Spleen (tissue), 7 donors: ENCODE measurements at regions not wholly inside any gene's neighbourhood (a gene's known extent, or its start where the extent isn't known, plus 50 kb on each side); places are given as distances from the start of the nearest gene placed in this dataset.

ENCODE experiments used
- CTCF ChIP-seq, 11 experiments: fragments of 200-600 bp in 7 of 11; fragments of 450-650 bp in 4 of 11; sonication (generic) in 4 of 11; IDR thresholded peaks in 8 of 11; conservative IDR thresholded peaks in 3 of 11; 1 replicate in 7 of 11; 2 replicates in 4 of 11; pipeline versions ENCODE4 v1.4.0 to v1.8.0; 2016 to 2021; ENCODE audit warnings: antibody characterized with exemption in 11 of 11, inconsistent platforms in 4 of 11, mild to moderate bottlenecking in 1 of 11
- POLR2A ChIP-seq, 3 donors: fragments of 450-650 bp; IDR thresholded peaks; one replicate each; pipeline ENCODE4 v1.5.1; 2017; ENCODE audit warnings: antibody characterized with exemption in 3 of 3, mild to moderate bottlenecking in 1 of 3
- POLR2AphosphoS5 ChIP-seq, 3 donors: sonication (generic); formaldehyde crosslinking; IDR thresholded peaks; one replicate each; pipeline ENCODE4 v1.5.1; 2017; ENCODE audit warnings: antibody characterized with exemption in 3 of 3
- donor health status: DM: no; HTN: no; CAD: no; lungs with moderate emphysema.
- donor health status: DM: no; HTN: no; CAD: no.
- donor health status: DM: no; HTN: no; CAD: no.

DNA sequence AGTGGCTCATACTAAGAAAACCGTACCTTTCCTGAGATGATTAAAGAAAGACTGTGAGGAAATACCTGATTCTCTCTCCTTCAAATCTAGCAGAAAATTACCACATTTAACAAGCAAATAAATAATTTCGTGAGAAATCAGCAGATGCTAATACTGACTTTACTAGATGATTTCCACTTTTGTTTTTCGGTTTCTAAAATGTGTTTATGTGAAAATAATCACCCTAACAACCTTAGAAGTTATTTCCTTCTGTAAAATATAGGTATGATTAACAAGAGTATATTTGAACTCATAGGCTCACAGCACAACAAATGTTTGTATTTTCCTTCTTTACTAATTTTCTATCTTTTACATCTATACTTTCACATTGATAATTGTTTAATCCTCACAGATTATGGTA lies 594.1 kb upstream of the FAM98A start:
- TF ChIP-seq CTCF (IDR thresholded peaks at IDR 0.05 in 8 of 11, conservative IDR thresholded peaks at IDR 0.05 in 3 of 11) = no peak
- no peak for TF ChIP-seq POLR2A (IDR thresholded peaks at IDR 0.05)
- no peak for TF ChIP-seq POLR2AphosphoS5 (IDR thresholded peaks at IDR 0.05)
